ENCODE measurements at regions not wholly inside any gene's neighbourhood (a gene's known extent, or its start where the extent isn't known, plus 50 kb on each side); places are given as distances from the start of the nearest gene placed in this dataset.

DNA sequence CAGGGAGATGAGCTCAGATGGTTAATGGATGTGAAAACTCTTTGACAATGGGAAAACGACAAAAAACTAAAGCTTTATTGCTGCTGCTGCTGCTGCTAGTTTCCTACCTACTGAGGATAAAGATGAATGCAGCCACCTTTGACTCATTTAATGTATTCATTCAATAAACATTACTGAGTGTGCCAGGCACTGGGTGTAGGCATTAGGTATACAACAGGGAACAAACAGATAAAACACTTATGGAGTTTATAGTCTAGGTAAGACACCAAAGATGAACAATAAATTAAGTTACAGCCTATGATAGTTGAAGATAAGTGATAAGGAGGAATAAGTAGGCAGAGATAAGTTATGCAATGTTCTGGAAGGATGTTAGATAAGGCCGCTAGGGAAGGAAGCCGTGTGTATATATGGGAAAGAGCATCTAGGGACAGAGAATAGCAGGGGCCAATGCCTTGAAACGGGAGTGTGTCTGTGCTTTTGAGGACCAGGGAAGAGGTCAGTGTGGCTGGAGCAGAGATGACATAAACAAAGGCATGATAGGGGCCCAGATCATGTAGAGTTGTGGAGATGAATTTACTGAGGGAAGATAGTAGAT lies 477.6 kb downstream of the NTRK2 start:
- TF ChIP-seq, protein P1, sequence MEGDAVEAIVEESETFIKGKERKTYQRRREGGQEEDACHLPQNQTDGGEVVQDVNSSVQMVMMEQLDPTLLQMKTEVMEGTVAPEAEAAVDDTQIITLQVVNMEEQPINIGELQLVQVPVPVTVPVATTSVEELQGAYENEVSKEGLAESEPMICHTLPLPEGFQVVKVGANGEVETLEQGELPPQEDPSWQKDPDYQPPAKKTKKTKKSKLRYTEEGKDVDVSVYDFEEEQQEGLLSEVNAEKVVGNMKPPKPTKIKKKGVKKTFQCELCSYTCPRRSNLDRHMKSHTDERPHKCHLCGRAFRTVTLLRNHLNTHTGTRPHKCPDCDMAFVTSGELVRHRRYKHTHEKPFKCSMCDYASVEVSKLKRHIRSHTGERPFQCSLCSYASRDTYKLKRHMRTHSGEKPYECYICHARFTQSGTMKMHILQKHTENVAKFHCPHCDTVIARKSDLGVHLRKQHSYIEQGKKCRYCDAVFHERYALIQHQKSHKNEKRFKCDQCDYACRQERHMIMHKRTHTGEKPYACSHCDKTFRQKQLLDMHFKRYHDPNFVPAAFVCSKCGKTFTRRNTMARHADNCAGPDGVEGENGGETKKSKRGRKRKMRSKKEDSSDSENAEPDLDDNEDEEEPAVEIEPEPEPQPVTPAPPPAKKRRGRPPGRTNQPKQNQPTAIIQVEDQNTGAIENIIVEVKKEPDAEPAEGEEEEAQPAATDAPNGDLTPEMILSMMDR (IDR thresholded peaks at IDR 0.05), result no peak
- no peak for TF ChIP-seq POLR2A (IDR thresholded peaks at IDR 0.05)
